Lower leg skin (tissue), 3 donors: ENCODE measurements at regions not wholly inside any gene's neighbourhood (a gene's known extent, or its start where the extent isn't known, plus 50 kb on each side); places are given as distances from the start of the nearest gene placed in this dataset.

Experiments
- POLR2A ChIP-seq, 2 donors: fragments of 450-650 bp; IDR thresholded peaks; one replicate each; pipeline ENCODE4 v1.6.1; 2016 to 2017; ENCODE audit warnings: antibody characterized with exemption in 2 of 2, mild to moderate bottlenecking in 1 of 2, moderate library complexity in 1 of 2
- TF ChIP-seq, protein P1 (sequence below), 3 donors: fragments of 450-650 bp; IDR thresholded peaks; one replicate each; pipeline ENCODE4 v1.5.1; 2016; ENCODE audit warnings: antibody characterized with exemption in 3 of 3, mild to moderate bottlenecking in 3 of 3, moderate library complexity in 2 of 3

GRCh38 chr9:87157366-87158031 is 210.2 kb upstream of the GAS1 start:
- TF ChIP-seq, protein P1, sequence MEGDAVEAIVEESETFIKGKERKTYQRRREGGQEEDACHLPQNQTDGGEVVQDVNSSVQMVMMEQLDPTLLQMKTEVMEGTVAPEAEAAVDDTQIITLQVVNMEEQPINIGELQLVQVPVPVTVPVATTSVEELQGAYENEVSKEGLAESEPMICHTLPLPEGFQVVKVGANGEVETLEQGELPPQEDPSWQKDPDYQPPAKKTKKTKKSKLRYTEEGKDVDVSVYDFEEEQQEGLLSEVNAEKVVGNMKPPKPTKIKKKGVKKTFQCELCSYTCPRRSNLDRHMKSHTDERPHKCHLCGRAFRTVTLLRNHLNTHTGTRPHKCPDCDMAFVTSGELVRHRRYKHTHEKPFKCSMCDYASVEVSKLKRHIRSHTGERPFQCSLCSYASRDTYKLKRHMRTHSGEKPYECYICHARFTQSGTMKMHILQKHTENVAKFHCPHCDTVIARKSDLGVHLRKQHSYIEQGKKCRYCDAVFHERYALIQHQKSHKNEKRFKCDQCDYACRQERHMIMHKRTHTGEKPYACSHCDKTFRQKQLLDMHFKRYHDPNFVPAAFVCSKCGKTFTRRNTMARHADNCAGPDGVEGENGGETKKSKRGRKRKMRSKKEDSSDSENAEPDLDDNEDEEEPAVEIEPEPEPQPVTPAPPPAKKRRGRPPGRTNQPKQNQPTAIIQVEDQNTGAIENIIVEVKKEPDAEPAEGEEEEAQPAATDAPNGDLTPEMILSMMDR (IDR thresholded peaks at IDR 0.05), result no peak
- no peak for TF ChIP-seq POLR2A (IDR thresholded peaks at IDR 0.05)
